GM12874 (cell line): ENCODE measurements at regions not wholly inside any gene's neighbourhood (a gene's known extent, or its start where the extent isn't known, plus 50 kb on each side); places are given as distances from the start of the nearest gene placed in this dataset.

Experiments
- CTCF ChIP-seq: IDR thresholded peaks from 2 replicates; pipeline ENCODE4 v1.5.1; 2011; ENCODE audit warnings: low read depth, mild to moderate bottlenecking, control low read depth, low read length, moderate library complexity; ENCODE audit not compliant: insufficient read depth

- no peak for TF ChIP-seq CTCF
These were observed 80.0 kb upstream of the TMC3 start for GRCh38 chr15:81454024-81454423.

- no peak for TF ChIP-seq CTCF
These were observed 76.7 kb upstream of the TMC3 start for GRCh38 chr15:81450721-81451120.

- no peak for TF ChIP-seq CTCF
These were observed 75.9 kb upstream of the TMC3 start for GRCh38 chr15:81449836-81450474.

GRCh38 chr15:81443040-81443820, 69.2 kb upstream of the TMC3 start:
- no peak for TF ChIP-seq CTCF

- TF ChIP-seq CTCF = no peak
These were observed 68.4 kb upstream of the TMC3 start for GRCh38 chr15:81442454-81442853.

- no peak for TF ChIP-seq CTCF
These were observed 60.8 kb upstream of the TMC3 start for GRCh38 chr15:81434851-81435250.

- no peak for TF ChIP-seq CTCF
These were observed 59.4 kb upstream of the TMC3 start for GRCh38 chr15:81433462-81433861.
